GM20000 (cell line): ENCODE measurements at regions not wholly inside any gene's neighbourhood (a gene's known extent, or its start where the extent isn't known, plus 50 kb on each side); places are given as distances from the start of the nearest gene placed in this dataset.
"Not testable (repeated sequence)": the region's sequence is repeated elsewhere in the genome, so short reads cannot be mapped to it uniquely, and the experiment has no call there.

Experiments used
- DNase-seq: peaks from one replicate; pipeline ENCODE4 v3.0.0; 2012; ENCODE audit warnings: low spot score
- CTCF ChIP-seq: IDR thresholded peaks from 2 replicates; pipeline ENCODE4 v1.5.1; 2012; ENCODE audit warnings: mild to moderate bottlenecking, control low read depth; ENCODE audit errors: extremely low read depth, missing control alignments

GRCh38 chr3:81997390-81997789, 235.9 kb upstream of the GBE1 start:
- DNase-seq, result no peak
- no peak for TF ChIP-seq CTCF

GRCh38 chr3:81995329-81995728, 233.9 kb upstream of the GBE1 start:
- no peak for TF ChIP-seq CTCF
- DNase-seq, result no peak

DNA sequence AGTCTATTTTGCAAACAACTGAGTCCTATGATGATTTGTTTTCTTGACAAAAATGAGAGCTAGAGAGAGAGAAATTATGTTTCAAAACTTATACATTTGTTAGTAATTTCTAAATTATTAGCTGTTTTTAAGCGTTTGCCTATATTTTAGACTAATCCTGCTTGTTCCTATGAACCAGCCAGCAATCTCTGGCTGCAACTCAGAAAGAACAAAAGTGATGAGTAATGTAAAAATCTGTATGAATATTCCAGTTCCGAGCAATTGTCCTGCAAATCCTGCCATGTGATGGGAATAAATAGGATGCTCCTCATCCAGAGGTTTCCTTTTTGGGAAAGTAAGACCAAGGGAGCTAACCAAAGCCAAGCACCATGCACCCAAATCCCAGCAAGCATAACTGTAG, 228.3 kb upstream of the GBE1 start:
- no peak for TF ChIP-seq CTCF
- no peak for DNase-seq

DNA sequence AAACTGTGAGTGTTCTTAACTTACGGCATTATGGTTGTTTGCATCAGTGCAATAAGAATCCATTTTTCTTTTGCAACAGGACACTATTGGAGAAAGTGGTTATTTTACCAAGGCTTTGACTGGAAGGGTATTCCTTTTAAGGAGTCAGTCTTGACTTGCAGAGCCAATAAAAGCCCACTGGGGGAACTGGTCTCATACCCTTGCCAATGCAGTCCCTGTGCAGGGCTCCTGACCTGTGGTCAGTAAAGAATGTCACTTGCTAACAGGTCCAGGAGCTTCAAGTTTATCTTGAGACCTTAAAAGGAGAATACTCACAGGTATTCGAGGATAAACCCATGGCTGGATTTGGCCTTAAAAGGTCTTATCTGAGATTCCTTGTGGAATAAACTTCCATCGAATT, 227.8 kb upstream of the GBE1 start:
- DNase-seq, result no peak
- TF ChIP-seq CTCF, result no peak

- DNase-seq, result not testable (repeated sequence)
Measured at GRCh38 chr3:81987412-81987811, 226.0 kb upstream of the GBE1 start.

GRCh38 chr3:81985996-81986723, 224.7 kb upstream of the GBE1 start:
- no peak for TF ChIP-seq CTCF
- no peak for DNase-seq

- no peak for TF ChIP-seq CTCF
Measured at GRCh38 chr3:81983382-81983781, 221.9 kb upstream of the GBE1 start.

DNA sequence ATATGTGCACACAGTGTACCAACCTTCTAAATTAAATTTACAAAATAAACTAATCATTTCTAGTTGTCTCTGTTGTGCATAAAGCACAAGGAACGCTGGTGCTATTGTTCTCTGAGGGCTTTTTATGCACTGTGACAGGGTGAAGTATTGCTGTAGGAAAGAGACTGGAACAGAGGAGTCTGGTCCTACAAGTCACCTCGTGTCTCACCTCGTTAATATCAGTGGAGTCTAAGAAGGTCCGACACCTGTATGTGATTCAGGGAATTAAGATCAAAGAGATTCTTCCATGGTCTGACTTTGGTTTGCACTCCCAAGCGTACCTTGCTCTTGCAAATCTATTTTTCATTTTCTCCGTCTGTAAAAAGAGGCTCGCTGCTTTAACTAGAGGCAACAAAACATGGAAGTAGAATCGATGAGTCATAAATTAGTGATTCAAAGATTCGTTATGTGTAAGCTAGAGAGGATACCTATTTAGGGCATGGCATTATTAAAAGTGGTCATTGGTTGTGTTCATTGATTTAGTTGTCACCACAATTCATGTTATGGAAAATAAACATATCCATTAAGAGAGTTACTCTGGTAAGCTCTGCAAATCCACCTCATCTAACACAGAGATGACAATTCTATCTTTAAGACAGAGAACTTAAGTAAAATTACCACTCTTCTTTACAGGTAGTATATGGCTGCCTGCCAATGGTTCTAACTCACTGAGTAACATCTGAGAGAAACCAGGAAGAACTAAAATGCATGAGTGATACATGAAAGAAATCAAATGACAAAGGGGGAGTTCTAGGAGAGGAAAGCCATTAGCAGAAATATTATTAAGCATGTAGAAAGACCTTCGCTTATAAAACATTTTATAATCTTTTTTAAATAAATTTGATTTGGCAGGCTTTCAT, 219.4 kb upstream of the GBE1 start:
- TF ChIP-seq CTCF, result no peak
- DNase-seq, result no peak

More at GRCh38 chr3:81983382-81983781, 221.9 kb upstream of the GBE1 start:
- no peak for DNase-seq
